Omental fat pad (tissue), 3 donors: ENCODE measurements at regions not wholly inside any gene's neighbourhood (a gene's known extent, or its start where the extent isn't known, plus 50 kb on each side); places are given as distances from the start of the nearest gene placed in this dataset.
"Not testable (repeated sequence)": the region's sequence is repeated elsewhere in the genome, so short reads cannot be mapped to it uniquely, and the experiment has no call there.

Experiments used
- ATAC-seq: fragments of 150-250 bp; one replicate; pipeline ENCODE4 v1.9.1; 2016; ENCODE audit warnings: mild to moderate bottlenecking, moderate library complexity; ENCODE audit not compliant: low FRiP score
- DNase-seq: peaks from one replicate; pipeline ENCODE4 v3.0.0-alpha.2; 2019; ENCODE audit warnings: low spot score
- TF ChIP-seq, protein P1 (sequence below), 3 donors: fragments of 450-650 bp; IDR thresholded peaks; one replicate each; pipeline ENCODE4 v1.5.1; 2016 to 2017; ENCODE audit warnings: antibody characterized with exemption in 3 of 3, mild to moderate bottlenecking in 3 of 3, moderate library complexity in 2 of 3

DNA sequence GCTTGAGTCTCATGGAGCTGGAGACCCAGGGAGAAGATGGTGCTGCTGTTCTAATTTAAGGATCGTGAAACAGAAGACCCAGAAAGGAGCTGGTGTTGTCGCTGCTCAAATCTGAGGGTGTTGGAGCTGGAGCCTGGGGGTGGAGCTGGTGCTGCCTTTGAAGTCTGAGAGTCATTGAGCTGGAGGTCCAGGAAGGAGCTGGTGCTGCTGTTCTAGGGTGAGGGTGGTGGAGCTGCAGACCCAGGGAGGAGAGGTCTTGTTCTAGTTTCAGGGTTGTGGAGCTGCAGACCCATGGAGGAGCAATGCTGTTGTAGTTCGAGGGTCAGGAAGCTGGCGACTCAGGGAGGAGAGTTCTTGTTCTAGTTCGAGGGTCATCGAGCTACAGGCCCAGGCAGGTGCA lies 84.1 kb upstream of the ZNF479 start:
- ATAC-seq (no peak), DNase-seq (no peak)
- TF ChIP-seq, protein P1, sequence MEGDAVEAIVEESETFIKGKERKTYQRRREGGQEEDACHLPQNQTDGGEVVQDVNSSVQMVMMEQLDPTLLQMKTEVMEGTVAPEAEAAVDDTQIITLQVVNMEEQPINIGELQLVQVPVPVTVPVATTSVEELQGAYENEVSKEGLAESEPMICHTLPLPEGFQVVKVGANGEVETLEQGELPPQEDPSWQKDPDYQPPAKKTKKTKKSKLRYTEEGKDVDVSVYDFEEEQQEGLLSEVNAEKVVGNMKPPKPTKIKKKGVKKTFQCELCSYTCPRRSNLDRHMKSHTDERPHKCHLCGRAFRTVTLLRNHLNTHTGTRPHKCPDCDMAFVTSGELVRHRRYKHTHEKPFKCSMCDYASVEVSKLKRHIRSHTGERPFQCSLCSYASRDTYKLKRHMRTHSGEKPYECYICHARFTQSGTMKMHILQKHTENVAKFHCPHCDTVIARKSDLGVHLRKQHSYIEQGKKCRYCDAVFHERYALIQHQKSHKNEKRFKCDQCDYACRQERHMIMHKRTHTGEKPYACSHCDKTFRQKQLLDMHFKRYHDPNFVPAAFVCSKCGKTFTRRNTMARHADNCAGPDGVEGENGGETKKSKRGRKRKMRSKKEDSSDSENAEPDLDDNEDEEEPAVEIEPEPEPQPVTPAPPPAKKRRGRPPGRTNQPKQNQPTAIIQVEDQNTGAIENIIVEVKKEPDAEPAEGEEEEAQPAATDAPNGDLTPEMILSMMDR (IDR thresholded peaks at IDR 0.05), result no peak

DNA sequence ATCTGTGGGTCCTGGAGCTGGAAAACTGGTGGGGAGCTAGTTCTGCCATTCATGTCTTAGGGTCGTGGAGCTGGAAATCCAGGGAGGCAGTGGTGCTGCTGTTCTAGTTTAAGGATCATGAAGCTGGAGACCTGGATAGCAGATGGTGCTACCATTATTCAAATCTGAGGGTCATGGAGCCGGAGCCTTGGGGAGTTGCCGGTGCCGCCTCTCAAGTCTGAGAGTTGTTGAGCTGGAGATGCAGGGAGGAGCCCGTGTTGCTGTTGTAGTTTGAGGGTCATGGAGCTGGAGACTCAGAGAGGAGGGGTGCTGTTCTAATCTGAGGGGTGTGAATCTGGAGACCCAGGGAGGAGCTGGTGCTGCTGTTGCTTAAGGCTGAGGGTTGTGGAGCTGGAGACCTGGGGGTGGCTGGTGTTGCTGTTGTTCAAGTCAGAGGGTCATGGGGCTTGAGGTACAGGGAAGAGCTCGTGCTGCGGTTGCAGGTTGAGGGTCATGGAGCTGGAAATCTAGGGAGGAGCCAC lies 86.0 kb upstream of the ZNF479 start:
- DNase-seq, result no peak
- ATAC-seq, result no peak

DNA sequence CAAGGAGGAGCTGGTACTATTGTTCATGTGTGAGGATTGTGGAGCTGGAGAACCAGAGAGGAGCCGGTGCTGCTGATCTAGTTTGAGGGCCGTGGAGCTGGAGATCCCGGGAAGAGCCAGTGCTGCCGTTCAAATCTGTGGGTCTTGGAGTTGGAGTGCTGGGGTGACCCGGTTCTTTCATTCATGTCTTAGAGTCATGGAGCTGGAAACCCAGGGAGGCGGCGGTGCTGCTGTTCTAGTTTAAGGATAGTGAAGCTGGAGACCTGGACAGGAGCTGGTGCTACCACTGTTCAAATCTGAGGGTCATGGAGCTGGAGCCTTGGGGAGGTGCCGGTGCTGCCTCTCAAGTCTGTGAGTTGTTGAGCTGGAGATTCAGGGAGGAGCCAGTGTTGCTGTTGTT lies 88.5 kb upstream of the ZNF479 start:
- TF ChIP-seq, protein P1 (IDR thresholded peaks at IDR 0.05), result no peak
- ATAC-seq, result no peak
- no peak for DNase-seq

More for the DNA sequence above, 86.0 kb upstream of the ZNF479 start:
- TF ChIP-seq, protein P1 (IDR thresholded peaks at IDR 0.05), result no peak

DNA sequence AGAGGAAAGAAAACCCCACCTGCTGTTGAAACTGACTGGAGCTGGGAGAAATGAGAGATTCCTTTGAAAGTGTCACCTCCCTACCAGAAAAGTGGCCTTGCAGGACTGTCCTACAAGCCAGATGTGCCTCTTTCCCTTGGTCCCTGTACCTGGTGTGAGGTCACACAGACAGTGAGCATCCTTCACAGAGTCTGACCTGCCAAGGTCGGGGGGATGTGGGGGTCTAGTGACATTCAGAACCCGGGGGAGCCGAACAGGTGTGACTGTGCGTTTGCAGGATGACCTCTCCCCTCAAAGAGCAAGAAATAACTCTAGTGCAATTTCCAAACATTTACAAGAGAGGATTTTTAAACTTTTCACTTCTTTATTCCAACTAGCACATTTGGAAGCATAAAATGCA lies 93.4 kb upstream of the ZNF479 start:
- TF ChIP-seq, protein P1 (IDR thresholded peaks at IDR 0.05), result no peak
- DNase-seq (no peak), ATAC-seq (no peak)

DNA sequence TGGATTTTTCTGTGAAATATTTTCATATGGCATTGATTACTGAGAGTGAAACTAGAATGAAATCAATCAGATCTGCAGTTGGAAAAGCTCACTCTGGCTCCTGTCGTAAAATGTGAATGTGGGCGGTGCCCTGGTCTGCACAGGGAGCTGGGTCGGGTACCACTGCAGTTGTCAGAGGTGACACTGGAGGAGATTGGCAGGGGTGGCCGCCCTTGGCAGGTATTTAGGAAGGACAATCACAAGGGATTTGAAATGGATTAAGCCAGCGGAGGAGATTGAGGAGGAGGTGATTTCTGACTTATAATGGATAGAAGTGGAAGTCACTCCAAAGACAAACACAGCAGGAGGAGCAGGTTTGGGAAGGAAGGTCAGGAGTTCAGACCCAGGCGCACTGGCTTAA lies 109.0 kb upstream of the ZNF479 start:
- not testable (repeated sequence) for ATAC-seq, DNase-seq

DNA sequence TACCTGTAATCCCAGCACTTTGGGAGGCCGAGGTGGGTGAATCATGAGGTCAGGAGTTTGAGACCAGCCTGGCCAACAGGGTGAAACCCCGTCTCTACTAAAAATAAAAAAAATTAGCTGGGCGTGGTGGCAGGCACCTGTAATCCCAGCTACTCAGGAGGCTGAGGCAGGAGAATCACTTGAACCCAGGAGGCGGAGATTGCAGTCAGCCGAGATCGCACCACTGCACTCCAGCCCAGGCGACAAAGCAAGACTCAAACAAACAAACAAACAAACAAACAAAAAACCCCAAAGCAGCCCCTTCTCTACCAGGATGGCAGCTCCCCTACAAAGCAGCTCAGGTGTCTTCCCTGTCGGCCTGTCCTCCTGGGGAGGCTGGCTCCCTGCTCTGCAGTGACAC lies 111.3 kb upstream of the ZNF479 start:
- ATAC-seq, DNase-seq: not testable (repeated sequence)

DNA sequence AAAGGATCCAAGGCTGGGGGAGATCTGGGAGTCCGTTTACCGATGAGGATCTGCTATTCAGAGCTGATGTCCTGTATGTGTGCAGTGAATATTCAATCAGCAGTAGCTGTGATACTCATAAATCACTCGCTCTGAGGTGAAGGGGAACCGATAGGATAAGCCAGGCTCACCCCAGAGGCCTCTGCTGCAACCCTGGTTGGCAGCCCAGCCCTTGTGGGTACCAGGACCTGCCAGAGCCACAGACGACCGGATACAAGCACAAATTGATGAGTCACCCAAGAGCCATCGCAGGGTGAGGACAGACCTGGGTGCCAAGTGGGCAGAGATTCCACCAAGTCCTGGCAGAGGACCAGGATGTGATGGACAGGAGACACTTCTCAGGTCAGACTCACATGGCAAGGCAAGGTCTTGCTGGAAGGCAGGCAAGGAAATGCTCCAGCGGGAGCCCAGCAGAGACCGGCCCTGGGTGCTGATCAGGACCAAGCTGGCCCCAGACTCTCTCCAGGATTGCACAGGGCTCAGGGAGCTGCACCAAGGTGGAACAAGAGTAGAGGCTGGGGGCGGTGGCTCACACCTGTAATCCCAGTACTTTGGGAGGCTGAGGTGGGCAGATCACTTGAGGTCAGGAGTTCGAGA lies 112.2 kb upstream of the ZNF479 start:
- ATAC-seq, DNase-seq: not testable (repeated sequence)

DNA sequence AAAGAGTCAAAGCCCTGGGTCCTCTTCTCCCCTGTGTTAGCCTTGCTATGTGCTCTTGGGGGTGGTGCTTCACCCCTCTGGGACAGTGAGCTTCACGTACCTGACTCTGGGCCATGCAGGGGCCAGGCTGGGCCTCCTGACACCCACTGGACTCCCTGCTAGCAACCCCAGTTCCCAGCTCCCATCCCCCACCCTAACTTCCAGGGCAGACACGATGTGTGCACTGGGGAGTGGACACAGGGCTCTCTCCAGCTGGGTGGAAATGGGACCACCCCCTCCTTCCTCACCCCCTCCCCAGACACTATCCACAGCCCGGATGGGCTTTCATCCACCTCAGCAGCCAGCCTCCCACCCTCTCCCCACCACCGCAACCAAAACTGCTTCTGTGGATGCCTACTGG lies 113.0 kb upstream of the ZNF479 start:
- TF ChIP-seq, protein P1 (IDR thresholded peaks at IDR 0.05), result no peak
- DNase-seq (no peak), ATAC-seq (no peak)

DNA sequence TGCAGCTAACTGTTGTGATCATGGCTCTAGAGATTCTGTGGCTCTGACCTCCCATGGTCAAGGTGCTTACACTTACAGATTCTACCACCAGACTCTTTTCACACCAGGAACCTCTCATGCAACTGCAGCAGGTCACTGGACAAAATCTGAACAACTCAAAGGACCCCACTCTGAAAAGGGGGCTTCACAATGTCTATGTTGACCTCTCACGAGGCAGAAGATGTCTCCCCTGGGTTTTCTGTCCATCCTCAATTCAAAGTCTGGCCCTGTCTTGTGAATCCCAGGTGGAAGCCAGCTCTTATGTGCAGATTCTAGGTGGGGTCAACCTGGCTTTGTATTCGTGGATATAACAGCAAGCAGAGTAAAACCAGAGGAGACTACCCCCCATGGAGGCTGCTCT lies 118.6 kb upstream of the ZNF479 start:
- DNase-seq (no peak), ATAC-seq (no peak)
- TF ChIP-seq, protein P1 (IDR thresholded peaks at IDR 0.05), result no peak
